ENCODE measurements at regions not wholly inside any gene's neighbourhood (a gene's known extent, or its start where the extent isn't known, plus 50 kb on each side); places are given as distances from the start of the nearest gene placed in this dataset.

DNA sequence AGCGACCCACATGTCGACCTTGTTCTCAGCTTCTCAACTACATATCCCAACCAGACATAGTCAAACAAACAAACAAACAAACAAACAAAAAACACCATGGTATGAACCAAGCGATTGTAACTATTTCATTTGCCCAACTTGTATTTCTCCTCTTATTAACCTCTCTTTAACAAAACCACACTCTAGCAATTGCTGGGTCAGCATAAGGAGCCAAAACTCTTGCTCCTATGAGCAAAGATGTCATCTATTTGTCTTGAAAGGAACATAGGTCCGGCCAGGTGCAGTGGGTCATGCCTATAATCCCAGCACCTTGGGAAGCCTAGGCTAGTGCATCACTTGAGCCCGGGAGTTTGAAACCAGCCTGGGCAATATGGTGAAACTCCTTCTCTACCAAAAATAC, 145.6 kb downstream of the WT1 start:
- TF ChIP-seq, protein P1, sequence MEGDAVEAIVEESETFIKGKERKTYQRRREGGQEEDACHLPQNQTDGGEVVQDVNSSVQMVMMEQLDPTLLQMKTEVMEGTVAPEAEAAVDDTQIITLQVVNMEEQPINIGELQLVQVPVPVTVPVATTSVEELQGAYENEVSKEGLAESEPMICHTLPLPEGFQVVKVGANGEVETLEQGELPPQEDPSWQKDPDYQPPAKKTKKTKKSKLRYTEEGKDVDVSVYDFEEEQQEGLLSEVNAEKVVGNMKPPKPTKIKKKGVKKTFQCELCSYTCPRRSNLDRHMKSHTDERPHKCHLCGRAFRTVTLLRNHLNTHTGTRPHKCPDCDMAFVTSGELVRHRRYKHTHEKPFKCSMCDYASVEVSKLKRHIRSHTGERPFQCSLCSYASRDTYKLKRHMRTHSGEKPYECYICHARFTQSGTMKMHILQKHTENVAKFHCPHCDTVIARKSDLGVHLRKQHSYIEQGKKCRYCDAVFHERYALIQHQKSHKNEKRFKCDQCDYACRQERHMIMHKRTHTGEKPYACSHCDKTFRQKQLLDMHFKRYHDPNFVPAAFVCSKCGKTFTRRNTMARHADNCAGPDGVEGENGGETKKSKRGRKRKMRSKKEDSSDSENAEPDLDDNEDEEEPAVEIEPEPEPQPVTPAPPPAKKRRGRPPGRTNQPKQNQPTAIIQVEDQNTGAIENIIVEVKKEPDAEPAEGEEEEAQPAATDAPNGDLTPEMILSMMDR (IDR thresholded peaks at IDR 0.05; ENCODE audit: borderline replicate concordance, extremely low read depth, low read length, poor library complexity, severe bottlenecking) = no peak
- TF ChIP-seq EZH2 (IDR thresholded peaks at IDR 0.05; ENCODE audit: borderline replicate concordance, low read depth, low read length, severe bottlenecking) = no peak

Measured in DND-41 (cell line).